OCI-LY1 (cell line): ENCODE measurements at regions not wholly inside any gene's neighbourhood (a gene's known extent, or its start where the extent isn't known, plus 50 kb on each side); places are given as distances from the start of the nearest gene placed in this dataset.

ENCODE experiments used
- EZH2 ChIP-seq: fragments of 200-600 bp; sonication (generic), shearing (Covaris generic); IDR thresholded peaks from 2 replicates; pipeline ENCODE4 v1.8.0; 2017; ENCODE audit warnings: borderline replicate concordance, mixed run types, mild to moderate bottlenecking, antibody characterized with exemption, low read length, moderate library complexity, mixed read lengths
- TF ChIP-seq, protein P1 (sequence below): fragments of 200-600 bp; sonication (generic), shearing (Covaris generic); IDR thresholded peaks from 2 replicates; pipeline ENCODE4 v1.5.1; 2017; ENCODE audit warnings: mild to moderate bottlenecking, antibody characterized with exemption, low read length, moderate library complexity, mixed read lengths

DNA sequence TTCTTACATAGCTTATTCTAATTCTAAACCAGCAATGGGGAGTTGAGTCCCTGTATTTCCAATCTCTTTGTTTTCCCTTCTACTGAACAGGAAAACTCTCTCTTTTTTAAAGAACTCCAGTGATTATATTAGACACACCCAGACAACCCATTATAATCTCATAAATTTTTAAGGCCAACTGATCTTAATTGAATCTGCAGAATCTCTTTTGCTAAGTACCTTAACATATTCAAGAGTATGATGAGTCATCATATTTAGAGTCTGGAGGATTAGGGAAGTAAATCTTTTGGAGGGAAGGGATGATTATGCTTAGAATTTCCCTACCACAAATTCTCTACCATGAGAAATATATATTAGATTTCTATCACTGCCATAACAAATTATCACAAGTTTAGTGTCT is 705.1 kb downstream of the CENPC start:
- TF ChIP-seq, protein P1, sequence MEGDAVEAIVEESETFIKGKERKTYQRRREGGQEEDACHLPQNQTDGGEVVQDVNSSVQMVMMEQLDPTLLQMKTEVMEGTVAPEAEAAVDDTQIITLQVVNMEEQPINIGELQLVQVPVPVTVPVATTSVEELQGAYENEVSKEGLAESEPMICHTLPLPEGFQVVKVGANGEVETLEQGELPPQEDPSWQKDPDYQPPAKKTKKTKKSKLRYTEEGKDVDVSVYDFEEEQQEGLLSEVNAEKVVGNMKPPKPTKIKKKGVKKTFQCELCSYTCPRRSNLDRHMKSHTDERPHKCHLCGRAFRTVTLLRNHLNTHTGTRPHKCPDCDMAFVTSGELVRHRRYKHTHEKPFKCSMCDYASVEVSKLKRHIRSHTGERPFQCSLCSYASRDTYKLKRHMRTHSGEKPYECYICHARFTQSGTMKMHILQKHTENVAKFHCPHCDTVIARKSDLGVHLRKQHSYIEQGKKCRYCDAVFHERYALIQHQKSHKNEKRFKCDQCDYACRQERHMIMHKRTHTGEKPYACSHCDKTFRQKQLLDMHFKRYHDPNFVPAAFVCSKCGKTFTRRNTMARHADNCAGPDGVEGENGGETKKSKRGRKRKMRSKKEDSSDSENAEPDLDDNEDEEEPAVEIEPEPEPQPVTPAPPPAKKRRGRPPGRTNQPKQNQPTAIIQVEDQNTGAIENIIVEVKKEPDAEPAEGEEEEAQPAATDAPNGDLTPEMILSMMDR, result no peak
- TF ChIP-seq EZH2, result no peak
